K562 (cell line): ENCODE measurements at regions not wholly inside any gene's neighbourhood (a gene's known extent, or its start where the extent isn't known, plus 50 kb on each side); places are given as distances from the start of the nearest gene placed in this dataset.

ENCODE experiments used
- ATAC-seq: fragments of 200-7000 bp; cut with Tn5 transposase; 3 replicates; pipeline ENCODE4 v1.9.1; 2020; ENCODE audit warnings: moderate library complexity
- BruUV-seq: library from RNA; stranded (reverse); fragments of 400-500 nt; replicated peaks from 2 replicates; lab custom pipeline; 2021; lab: Mats Ljungman, UMichigan
- CTCF ChIA-PET: fragments of 300-600 bp; formaldehyde crosslinking; extraction: SDS; loops from one replicate; lab custom pipeline; 2021; ENCODE audit warnings: low intra/inter-chr PET ratio; lab: Yijun Ruan, JAX
- POLR2A ChIA-PET: fragments of 300-600, 350-650 bp; sonication (Branson Sonifier 250); formaldehyde crosslinking; extraction: SDS; loops from one replicate; lab custom pipeline; 2021; ENCODE audit warnings: antibody characterized with exemption, inconsistent platforms; lab: Yijun Ruan, JAX
- DNase-seq, 4 experiments: peaks; one replicate each; pipeline versions ENCODE4 v3.0.0 to v3.0.0-alpha.2; 2011 to 2018; ENCODE audit warnings: low spot score in 3 of 4, mixed read lengths in 3 of 4; ENCODE audit errors: extremely low read depth in 1 of 4
- FAIRE-seq: peaks from 2 replicates; lab custom pipeline; 2011; peaks lifted over from hg19 to GRCh38; lab: Jason Lieb, UNC
- H2AFZ ChIP-seq: 2 replicates; pipeline ENCODE4 v1.6.0; 2011; ENCODE audit warnings: low read depth, low read length, control low read depth, inconsistent platforms
- H3K27ac ChIP-seq: fragments of 200-600 bp; 3 replicates; pipeline ENCODE4 v1.8.0; 2011; ENCODE audit warnings: low read depth, mild to moderate bottlenecking, control low read depth, inconsistent platforms, low read length, moderate library complexity, mixed read lengths; ENCODE audit errors: extremely low read depth
- H3K27me3 ChIP-seq, 2 experiments: fragments of 300-600 bp in 1 of 2; 2 replicates in 1 of 2; 3 replicates in 1 of 2; pipeline versions ENCODE4 v1.6.0 to v1.8.0; 2011; ENCODE audit warnings: inconsistent platforms in 2 of 2, low read length in 2 of 2, mild to moderate bottlenecking in 1 of 2, mixed read lengths in 1 of 2, moderate library complexity in 1 of 2; ENCODE audit not compliant: control insufficient read depth in 2 of 2, insufficient read depth in 2 of 2
- H3K36me3 ChIP-seq: fragments of 300-600 bp; 3 replicates; pipeline ENCODE4 v1.8.0; 2011; ENCODE audit warnings: mild to moderate bottlenecking, low read length, inconsistent platforms; ENCODE audit not compliant: control insufficient read depth, insufficient read depth
- H3K4me1 ChIP-seq, 2 experiments: fragments of 200-600 bp in 1 of 2; replicated peaks in 1 of 2; 2 replicates in 1 of 2; 3 replicates in 1 of 2; pipeline versions ENCODE4 v1.5.1 to v1.8.0; 2011; ENCODE audit warnings: inconsistent platforms in 2 of 2, low read length in 2 of 2, mild to moderate bottlenecking in 1 of 2, mixed read lengths in 1 of 2, moderate library complexity in 1 of 2; ENCODE audit not compliant: control insufficient read depth in 2 of 2, insufficient read depth in 2 of 2
- H3K4me2 ChIP-seq: 2 replicates; pipeline ENCODE4 v1.6.1; 2011; ENCODE audit warnings: low read length, control low read depth, inconsistent platforms, mixed read lengths; ENCODE audit not compliant: insufficient read depth
- H3K4me3 ChIP-seq: fragments of 200-600 bp; sonication (generic), shearing (Covaris generic); 2 replicates; pipeline ENCODE4 v1.5.1; 2016; ENCODE audit warnings: control low read depth, inconsistent platforms
- H3K79me2 ChIP-seq: fragments of 200-600 bp; 3 replicates; pipeline ENCODE4 v1.8.0; 2011; ENCODE audit warnings: low read length, inconsistent platforms; ENCODE audit not compliant: control insufficient read depth, insufficient read depth
- H3K9ac ChIP-seq, 2 experiments: 2 replicates each; pipeline versions ENCODE4 v1.6.0 to v1.6.1; 2011; ENCODE audit warnings: low read depth in 2 of 2, low read length in 2 of 2, control low read depth in 1 of 2, inconsistent platforms in 1 of 2, mild to moderate bottlenecking in 1 of 2, mixed read lengths in 1 of 2; ENCODE audit not compliant: insufficient read depth in 1 of 2
- H3K9me1 ChIP-seq: one replicate; pipeline ENCODE4 v1.6.0; 2011; ENCODE audit warnings: inconsistent platforms, mild to moderate bottlenecking, low read length, moderate library complexity; ENCODE audit not compliant: control insufficient read depth, insufficient read depth
- H3K9me3 ChIP-seq: replicated peaks from 2 replicates; pipeline ENCODE4 v1.5.1; 2011; ENCODE audit warnings: low read depth, low read length, inconsistent platforms; ENCODE audit not compliant: control insufficient read depth, insufficient read depth
- H4K20me1 ChIP-seq: replicated peaks from 2 replicates; pipeline ENCODE4 v1.6.1; 2011; ENCODE audit warnings: low read length, inconsistent platforms, mixed read lengths; ENCODE audit not compliant: control insufficient read depth, insufficient read depth
- GTF2F1 ChIP-seq: IDR thresholded peaks from 2 replicates; pipeline ENCODE4 v1.6.1; 2011; ENCODE audit warnings: low read depth, low read length, improper control_type of control experiment
- HNRNPL ChIP-seq: fragments of 200-400 bp; formaldehyde crosslinking; IDR thresholded peaks from 2 replicates; pipeline ENCODE4 v1.6.1; 2017; ENCODE audit warnings: low read depth, mild to moderate bottlenecking, low read length
- KHSRP ChIP-seq: fragments of 450-650 bp; IDR thresholded peaks from 2 replicates; pipeline ENCODE4 v1.6.1; 2017
- NR4A1 ChIP-seq, 2 experiments: fragments of 250-450 bp in 1 of 2; fragments of 450-650 bp in 1 of 2; sonication (Bioruptor Pico) in 1 of 2; IDR thresholded peaks; 2 replicates each; pipeline versions ENCODE4 v1.4.0 to v1.6.1; 2016 to 2020; ENCODE audit warnings: mild to moderate bottlenecking in 2 of 2, missing compliant biosample characterization in 1 of 2, missing genetic modification characterization in 1 of 2, moderate library complexity in 1 of 2
- VEZF1 ChIP-seq: fragments of 200-800 bp; sonication (Bioruptor generic); IDR thresholded peaks from 2 replicates; pipeline ENCODE4 v1.6.1; 2017; ENCODE audit warnings: missing genetic modification characterization, missing compliant biosample characterization
- ZNF3 ChIP-seq: fragments of 250-450 bp; sonication (Bioruptor Pico); IDR thresholded peaks from 2 replicates; pipeline ENCODE4 v1.5.0; 2021; ENCODE audit warnings: mild to moderate bottlenecking, moderate library complexity
- WGBS: fragments of 100-300 bp; shearing (Covaris generic); methylation state at CpG from one replicate; pipeline ENCODE4 v1.1.6; 2016; ENCODE audit warnings: low coverage, mixed read lengths; ENCODE audit not compliant: insufficient coverage; ENCODE audit errors: missing lambda C conversion rate; 5-methylcytosine and 5-hydroxymethylcytosine counted together
- in situ Hi-C: fragments of 300-500 bp; cut with MboI; formaldehyde crosslinking; loops from 4 replicates; pipeline ENCODE4 v1.15.0; 2018; ENCODE audit warnings: inconsistent platforms, mixed read lengths
- intact Hi-C: fragments of 100-400 bp; cut with micrococcal nuclease; formaldehyde crosslinking; loops from 2 replicates; pipeline ENCODE4 v1.14.2; 2022
- TF ChIP-seq, protein P1 (sequence below), 2 experiments: fragments of 450-650 bp in 1 of 2; sonication (generic) in 1 of 2; formaldehyde crosslinking in 1 of 2; IDR thresholded peaks; 2 replicates each; pipeline versions ENCODE4 v1.7.1 to v1.9.0; 2016 to 2022; ENCODE audit warnings: inconsistent platforms in 1 of 2, mild to moderate bottlenecking in 1 of 2, missing genetic modification reagents in 1 of 2

DNA sequence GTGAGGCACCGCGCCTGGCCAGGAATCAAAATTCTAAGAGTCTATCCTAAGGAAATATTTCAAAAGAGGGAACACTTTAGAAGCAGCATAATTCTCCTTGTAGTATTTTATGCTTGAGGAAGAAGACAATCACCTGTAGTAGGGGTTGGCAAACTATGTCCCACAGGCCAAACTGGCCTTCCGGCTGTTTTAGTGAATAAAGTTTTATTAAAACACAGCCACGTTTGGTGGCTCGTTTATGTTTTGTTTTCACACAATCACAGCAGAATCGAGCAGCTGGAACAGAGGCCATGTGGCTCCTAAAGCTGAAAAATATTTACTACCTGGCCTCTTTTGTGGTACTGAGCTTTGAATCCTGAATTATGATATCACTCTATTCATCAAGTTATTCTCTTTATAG lies 131.7 kb upstream of the TNS3 start:
- POLR2A ChIA-PET: no interaction called here

More for the DNA sequence above, 131.7 kb upstream of the TNS3 start:
- no peak overlapping the region for H3K9ac ChIP-seq
- H4K20me1 ChIP-seq: no peaks in the 10 kb centered on the region; the same call in 1 of the 2 replicates
- peaks cover 5 to 24% of the 10 kb centered on the region in 2 experiments; a peak in 4 of 5 replicates for H3K27me3 ChIP-seq
- no peaks in the 10 kb centered on the region for H3K9me1 ChIP-seq
- H3K4me3 ChIP-seq: no peak overlapping the region
- intact Hi-C loops (no loop called here), in situ Hi-C loops (no loop called here)
- TF ChIP-seq, protein P1, sequence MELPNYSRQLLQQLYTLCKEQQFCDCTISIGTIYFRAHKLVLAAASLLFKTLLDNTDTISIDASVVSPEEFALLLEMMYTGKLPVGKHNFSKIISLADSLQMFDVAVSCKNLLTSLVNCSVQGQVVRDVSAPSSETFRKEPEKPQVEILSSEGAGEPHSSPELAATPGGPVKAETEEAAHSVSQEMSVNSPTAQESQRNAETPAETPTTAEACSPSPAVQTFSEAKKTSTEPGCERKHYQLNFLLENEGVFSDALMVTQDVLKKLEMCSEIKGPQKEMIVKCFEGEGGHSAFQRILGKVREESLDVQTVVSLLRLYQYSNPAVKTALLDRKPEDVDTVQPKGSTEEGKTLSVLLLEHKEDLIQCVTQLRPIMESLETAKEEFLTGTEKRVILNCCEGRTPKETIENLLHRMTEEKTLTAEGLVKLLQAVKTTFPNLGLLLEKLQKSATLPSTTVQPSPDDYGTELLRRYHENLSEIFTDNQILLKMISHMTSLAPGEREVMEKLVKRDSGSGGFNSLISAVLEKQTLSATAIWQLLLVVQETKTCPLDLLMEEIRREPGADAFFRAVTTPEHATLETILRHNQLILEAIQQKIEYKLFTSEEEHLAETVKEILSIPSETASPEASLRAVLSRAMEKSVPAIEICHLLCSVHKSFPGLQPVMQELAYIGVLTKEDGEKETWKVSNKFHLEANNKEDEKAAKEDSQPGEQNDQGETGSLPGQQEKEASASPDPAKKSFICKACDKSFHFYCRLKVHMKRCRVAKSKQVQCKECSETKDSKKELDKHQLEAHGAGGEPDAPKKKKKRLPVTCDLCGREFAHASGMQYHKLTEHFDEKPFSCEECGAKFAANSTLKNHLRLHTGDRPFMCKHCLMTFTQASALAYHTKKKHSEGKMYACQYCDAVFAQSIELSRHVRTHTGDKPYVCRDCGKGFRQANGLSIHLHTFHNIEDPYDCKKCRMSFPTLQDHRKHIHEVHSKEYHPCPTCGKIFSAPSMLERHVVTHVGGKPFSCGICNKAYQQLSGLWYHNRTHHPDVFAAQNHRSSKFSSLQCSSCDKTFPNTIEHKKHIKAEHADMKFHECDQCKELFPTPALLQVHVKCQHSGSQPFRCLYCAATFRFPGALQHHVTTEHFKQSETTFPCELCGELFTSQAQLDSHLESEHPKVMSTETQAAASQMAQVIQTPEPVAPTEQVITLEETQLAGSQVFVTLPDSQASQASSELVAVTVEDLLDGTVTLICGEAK (IDR thresholded peaks at IDR 0.05): peak; percentile 78
- TF ChIP-seq, protein P1 (CRISPR knock-in tag; IDR thresholded peaks at IDR 0.05): no peak
- TF ChIP-seq KHSRP (no peak), GTF2F1 (no peak), VEZF1 (CRISPR knock-in tag) (no peak), HNRNPL (no peak), ZNF3 (CRISPR knock-in tag) (no peak), NR4A1 (CRISPR knock-in tag; IDR thresholded peaks at IDR 0.05) (no peak), NR4A1 (tag; IDR thresholded peaks at IDR 0.05) (no peak)
- no peaks in the 10 kb centered on the region for H3K79me2 ChIP-seq
- FAIRE-seq: no peak
- no peaks in the 10 kb centered on the region for H3K36me3 ChIP-seq
- no peak for ATAC-seq
- CTCF ChIA-PET: no interaction called here
- no peaks in the 10 kb centered on the region for H3K4me1 ChIP-seq
- no TSS peak for BruUV-seq
- no peaks in the 10 kb centered on the region for H3K9me3 ChIP-seq
- no peak overlapping the region for H2AFZ ChIP-seq
- DNase-seq: no peak
- H3K27ac ChIP-seq: no peak overlapping the region
- no peak overlapping the region for H3K4me2 ChIP-seq
- WGBS: 3% methylated on average over 6 of the region's 6 CpGs
